GM18951 (cell line): ENCODE measurements at regions not wholly inside any gene's neighbourhood (a gene's known extent, or its start where the extent isn't known, plus 50 kb on each side); places are given as distances from the start of the nearest gene placed in this dataset.

ENCODE experiments used
- POLR2A ChIP-seq: IDR thresholded peaks from 4 replicates; pipeline ENCODE4 v1.6.1; 2011; ENCODE audit warnings: mild to moderate bottlenecking; ENCODE audit not compliant: insufficient read length, insufficient read depth; ENCODE audit errors: extremely low read depth
- in situ Hi-C: fragments of 300-500 bp; cut with MboI; formaldehyde crosslinking; loops from one replicate; pipeline ENCODE4 v1.12.0; 2022; ENCODE audit warnings: low sequenced_read_pairs, mixed read lengths, inconsistent platforms; ENCODE audit not compliant: unreplicated experiment

- no peak for TF ChIP-seq POLR2A
- in situ Hi-C loops = no loop called here
These were observed 644.5 kb downstream of the KCTD16 start for GRCh38 chr5:144815131-144815530.

GRCh38 chr5:144812763-144813162 lies 642.1 kb downstream of the KCTD16 start:
- in situ Hi-C loops = no loop called here
- TF ChIP-seq POLR2A = no peak

DNA sequence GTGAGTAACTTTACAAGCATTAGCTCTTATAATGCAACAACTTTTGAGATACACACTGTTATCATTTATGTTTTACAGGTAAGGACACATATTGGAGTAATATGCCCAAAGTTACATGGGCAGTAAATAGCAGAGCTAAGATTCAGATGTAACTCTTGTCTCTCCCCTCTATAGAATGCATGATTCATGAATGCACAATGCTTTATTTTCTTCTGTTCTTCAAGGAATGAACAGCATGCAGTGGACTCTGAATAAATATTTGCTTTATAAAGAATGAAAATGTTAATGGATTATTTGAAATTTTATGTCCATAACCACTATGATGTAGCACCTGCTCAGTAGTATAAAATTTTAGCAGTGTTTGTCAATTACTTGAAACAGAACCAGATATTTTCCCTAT lies 629.5 kb downstream of the KCTD16 start:
- in situ Hi-C loops = no loop called here
- TF ChIP-seq POLR2A = no peak

DNA sequence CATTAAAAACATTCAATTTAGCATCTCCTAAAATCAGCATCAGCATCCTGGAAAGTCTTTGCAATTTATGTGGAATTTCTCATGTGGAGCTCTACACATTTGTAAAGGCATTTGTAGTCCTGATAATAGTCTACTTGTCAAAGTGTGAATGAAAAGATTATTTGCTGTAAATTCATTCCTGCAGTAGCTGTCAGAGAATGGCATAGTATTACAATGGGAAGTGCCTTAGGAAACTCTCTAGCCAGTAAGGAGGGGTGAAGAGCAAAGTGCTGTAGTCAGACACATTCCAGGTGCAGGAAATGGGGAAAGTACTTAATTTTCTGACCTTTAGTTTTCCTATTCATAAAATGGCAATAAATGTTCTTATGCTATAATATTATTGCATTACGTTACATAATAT lies 627.9 kb downstream of the KCTD16 start:
- TF ChIP-seq POLR2A = no peak
- in situ Hi-C loops = no loop called here

DNA sequence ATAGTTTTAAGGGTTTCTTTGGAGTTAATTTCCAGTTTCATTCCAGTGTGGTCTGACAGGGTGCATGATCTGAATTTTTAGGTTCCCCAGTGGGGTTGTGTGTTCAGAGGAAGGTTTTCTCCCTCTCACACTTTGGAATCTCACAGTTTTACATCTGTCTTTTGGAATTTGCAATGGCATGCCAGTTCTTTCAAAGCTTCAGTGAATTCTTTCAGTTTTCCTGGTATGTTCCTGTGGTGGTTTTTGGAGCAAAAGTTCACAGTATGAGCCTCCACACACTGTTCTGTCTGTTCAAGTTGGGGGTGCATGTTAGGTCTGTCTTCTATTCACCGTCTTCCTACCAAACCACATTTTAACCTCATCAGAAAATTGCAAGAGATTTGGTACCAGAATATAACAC lies 624.2 kb downstream of the KCTD16 start:
- in situ Hi-C loops = no loop called here
- no peak for TF ChIP-seq POLR2A

- no peak for TF ChIP-seq POLR2A
- in situ Hi-C loops = no loop called here
These were observed 617.9 kb downstream of the KCTD16 start for GRCh38 chr5:144788556-144788955.

DNA sequence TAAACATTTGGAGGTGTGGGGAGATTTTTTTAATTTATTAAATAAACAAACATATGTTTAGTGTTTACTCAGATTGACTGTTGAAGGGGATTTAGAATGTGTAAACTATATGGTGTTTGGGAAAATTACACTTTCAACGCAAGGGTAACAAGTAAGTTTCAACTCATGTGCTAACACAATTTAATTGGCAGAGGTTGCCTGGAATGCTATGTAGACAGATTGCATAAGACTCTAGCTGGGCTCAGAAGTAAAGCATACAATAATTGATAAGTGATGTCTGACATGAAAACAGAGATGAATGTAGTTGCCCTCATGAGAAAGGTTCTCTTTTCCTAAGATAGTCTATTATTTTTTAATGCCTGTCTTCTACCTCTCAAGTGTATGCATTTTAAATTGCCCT lies 617.4 kb downstream of the KCTD16 start:
- no peak for TF ChIP-seq POLR2A
- in situ Hi-C loops = no loop called here

DNA sequence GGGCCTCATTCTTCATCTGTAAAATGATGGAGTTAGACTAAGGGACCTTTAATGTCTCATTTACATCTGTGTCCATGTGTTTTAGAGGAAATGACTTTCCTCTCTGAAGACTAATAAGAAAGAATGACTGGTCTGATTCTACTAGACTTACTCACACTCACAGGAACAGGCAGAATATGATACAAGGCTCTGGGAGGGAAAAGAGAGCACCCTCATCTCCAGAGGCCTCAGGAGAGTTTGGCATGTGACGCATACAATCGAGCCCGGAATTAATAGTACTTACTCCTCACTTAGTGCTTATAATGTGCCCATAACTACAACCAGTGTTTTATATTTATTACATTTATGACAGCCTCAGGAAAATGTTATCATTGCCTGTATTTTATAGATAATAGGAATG lies 608.7 kb downstream of the KCTD16 start:
- in situ Hi-C loops = no loop called here
- no peak for TF ChIP-seq POLR2A

GRCh38 chr5:144778561-144778960 lies 607.9 kb downstream of the KCTD16 start:
- TF ChIP-seq POLR2A = no peak
- in situ Hi-C loops = no loop called here

- TF ChIP-seq POLR2A = no peak
- in situ Hi-C loops = no loop called here
These were observed 603.5 kb downstream of the KCTD16 start for GRCh38 chr5:144774197-144774596.

GRCh38 chr5:144773628-144774027 lies 603.0 kb downstream of the KCTD16 start:
- in situ Hi-C loops = no loop called here

GRCh38 chr5:144771802-144772201 lies 601.1 kb downstream of the KCTD16 start:
- in situ Hi-C loops = no loop called here
- no peak for TF ChIP-seq POLR2A

More at GRCh38 chr5:144773628-144774027, 603.0 kb downstream of the KCTD16 start:
- TF ChIP-seq POLR2A = no peak

- in situ Hi-C loops = no loop called here
- no peak for TF ChIP-seq POLR2A
These were observed 571.7 kb downstream of the KCTD16 start for GRCh38 chr5:144742361-144742760.

DNA sequence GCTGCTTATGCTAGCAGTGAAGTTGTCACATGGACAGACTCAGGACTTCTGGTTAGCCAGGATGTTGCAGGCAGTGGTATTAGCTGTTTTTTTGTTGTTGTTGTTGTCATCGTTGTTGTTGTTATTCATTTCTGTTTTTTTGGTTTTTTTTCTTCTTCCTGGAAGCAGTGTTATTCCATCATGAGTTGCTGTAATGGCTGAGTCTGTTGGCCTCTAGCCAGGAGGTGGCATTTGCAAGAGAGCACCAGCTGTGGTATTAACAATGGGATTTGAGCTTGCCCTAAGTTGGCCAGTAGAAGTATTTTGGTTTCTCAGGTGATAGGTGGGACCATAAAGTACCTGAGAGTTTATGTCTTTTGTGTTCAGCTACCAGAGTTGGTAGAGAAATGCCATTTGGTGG lies 561.1 kb downstream of the KCTD16 start:
- TF ChIP-seq POLR2A = no peak
- in situ Hi-C loops = no loop called here

GRCh38 chr5:144712090-144712489 lies 541.4 kb downstream of the KCTD16 start:
- no peak for TF ChIP-seq POLR2A
- in situ Hi-C loops = no loop called here

DNA sequence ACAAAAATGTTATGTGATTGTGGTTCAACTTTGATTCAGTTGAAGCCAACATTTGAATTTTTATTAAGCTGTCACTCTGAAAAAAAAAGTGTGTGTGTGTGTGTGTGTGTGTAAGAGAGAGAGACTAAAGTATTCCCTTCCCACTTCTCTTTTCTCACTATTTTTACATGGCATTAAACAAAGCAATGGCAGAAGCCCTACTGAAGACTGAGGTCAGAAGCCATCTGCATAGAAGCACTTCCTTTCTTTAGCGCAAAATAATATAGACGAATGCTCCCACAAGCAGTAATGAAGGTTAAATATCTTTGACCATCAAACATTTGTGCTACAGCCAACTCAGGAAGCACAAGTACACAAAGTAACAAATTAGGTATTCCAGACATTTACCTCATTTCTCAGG lies 540.5 kb downstream of the KCTD16 start:
- in situ Hi-C loops = no loop called here
- no peak for TF ChIP-seq POLR2A

DNA sequence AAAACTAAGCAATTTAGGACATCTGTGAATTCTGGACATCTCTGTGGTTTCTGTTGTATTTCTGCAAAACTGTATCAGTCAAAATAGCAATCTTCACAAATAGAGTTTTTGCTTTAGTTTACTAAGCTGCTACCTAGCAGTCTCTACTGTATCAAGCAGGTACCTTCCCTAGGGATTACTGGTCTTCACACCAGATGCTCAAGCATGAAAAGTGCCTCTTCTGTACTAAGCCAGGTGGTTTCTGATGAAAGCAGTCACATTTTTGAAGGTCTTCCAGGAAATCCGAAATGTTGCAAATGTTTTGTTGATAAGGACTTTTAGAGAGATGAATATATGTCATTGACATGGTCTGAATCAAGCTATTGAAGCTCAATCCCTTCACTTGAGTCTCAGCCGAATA lies 540.0 kb downstream of the KCTD16 start:
- no peak for TF ChIP-seq POLR2A
- in situ Hi-C loops = no loop called here
